ENCODE measurements at regions not wholly inside any gene's neighbourhood (a gene's known extent, or its start where the extent isn't known, plus 50 kb on each side); places are given as distances from the start of the nearest gene placed in this dataset.

DNA sequence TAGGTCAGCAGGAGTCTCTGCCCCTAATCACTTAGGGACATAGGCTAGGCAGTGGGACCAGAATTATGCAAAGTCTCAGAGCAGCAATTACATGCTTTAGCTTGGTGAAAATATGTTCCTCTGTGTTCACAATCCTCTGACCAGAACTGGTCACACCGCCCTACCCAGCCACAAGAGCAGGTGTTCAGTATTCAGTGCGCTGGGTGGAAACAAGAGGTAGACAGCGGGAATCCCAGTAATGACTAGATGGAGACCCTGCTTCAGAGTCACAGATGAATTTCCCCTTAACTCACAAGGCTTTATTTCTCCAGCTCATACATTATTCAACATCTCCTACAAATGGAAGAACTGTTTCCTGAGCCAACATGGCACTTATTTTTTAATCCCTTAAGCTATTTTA lies 763.7 kb upstream of the POM121L12 start:
- TF ChIP-seq, protein P1, sequence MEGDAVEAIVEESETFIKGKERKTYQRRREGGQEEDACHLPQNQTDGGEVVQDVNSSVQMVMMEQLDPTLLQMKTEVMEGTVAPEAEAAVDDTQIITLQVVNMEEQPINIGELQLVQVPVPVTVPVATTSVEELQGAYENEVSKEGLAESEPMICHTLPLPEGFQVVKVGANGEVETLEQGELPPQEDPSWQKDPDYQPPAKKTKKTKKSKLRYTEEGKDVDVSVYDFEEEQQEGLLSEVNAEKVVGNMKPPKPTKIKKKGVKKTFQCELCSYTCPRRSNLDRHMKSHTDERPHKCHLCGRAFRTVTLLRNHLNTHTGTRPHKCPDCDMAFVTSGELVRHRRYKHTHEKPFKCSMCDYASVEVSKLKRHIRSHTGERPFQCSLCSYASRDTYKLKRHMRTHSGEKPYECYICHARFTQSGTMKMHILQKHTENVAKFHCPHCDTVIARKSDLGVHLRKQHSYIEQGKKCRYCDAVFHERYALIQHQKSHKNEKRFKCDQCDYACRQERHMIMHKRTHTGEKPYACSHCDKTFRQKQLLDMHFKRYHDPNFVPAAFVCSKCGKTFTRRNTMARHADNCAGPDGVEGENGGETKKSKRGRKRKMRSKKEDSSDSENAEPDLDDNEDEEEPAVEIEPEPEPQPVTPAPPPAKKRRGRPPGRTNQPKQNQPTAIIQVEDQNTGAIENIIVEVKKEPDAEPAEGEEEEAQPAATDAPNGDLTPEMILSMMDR (tag by site-specific recombination; IDR thresholded peaks at IDR 0.05), result no peak
- no peak for TF ChIP-seq ZNF791 (tag by site-specific recombination; IDR thresholded peaks at IDR 0.05)
- no peak for TF ChIP-seq ZNF677 (tag by site-specific recombination; IDR thresholded peaks at IDR 0.05)
- TF ChIP-seq ZNF701 (tag by site-specific recombination; IDR thresholded peaks at IDR 0.05), result no peak
- no peak for TF ChIP-seq ZNF843 (tag by site-specific recombination; IDR thresholded peaks at IDR 0.05)
- TF ChIP-seq, protein P2, sequence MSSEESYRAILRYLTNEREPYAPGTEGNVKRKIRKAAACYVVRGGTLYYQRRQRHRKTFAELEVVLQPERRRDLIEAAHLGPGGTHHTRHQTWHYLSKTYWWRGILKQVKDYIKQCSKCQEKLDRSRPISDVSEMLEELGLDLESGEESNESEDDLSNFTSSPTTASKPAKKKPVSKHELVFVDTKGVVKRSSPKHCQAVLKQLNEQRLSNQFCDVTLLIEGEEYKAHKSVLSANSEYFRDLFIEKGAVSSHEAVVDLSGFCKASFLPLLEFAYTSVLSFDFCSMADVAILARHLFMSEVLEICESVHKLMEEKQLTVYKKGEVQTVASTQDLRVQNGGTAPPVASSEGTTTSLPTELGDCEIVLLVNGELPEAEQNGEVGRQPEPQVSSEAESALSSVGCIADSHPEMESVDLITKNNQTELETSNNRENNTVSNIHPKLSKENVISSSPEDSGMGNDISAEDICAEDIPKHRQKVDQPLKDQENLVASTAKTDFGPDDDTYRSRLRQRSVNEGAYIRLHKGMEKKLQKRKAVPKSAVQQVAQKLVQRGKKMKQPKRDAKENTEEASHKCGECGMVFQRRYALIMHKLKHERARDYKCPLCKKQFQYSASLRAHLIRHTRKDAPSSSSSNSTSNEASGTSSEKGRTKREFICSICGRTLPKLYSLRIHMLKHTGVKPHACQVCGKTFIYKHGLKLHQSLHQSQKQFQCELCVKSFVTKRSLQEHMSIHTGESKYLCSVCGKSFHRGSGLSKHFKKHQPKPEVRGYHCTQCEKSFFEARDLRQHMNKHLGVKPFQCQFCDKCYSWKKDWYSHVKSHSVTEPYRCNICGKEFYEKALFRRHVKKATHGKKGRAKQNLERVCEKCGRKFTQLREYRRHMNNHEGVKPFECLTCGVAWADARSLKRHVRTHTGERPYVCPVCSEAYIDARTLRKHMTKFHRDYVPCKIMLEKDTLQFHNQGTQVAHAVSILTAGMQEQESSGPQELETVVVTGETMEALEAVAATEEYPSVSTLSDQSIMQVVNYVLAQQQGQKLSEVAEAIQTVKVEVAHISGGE (tag by site-specific recombination; conservative IDR thresholded peaks at IDR 0.05; ENCODE audit: low read depth), result no peak
- TF ChIP-seq ZFP41 (tag by site-specific recombination; IDR thresholded peaks at IDR 0.05; ENCODE audit: borderline replicate concordance), result no peak
- TF ChIP-seq ZNF274 (IDR thresholded peaks at IDR 0.05; ENCODE audit: low read length), result no peak
- TF ChIP-seq ZNF274 (tag by site-specific recombination; IDR thresholded peaks at IDR 0.05; ENCODE audit: borderline replicate concordance), result no peak
- no peak for TF ChIP-seq PRDM1 (tag by site-specific recombination; IDR thresholded peaks at IDR 0.05)

Data from HEK293 (cell line).